ENCODE measurements at regions not wholly inside any gene's neighbourhood (a gene's known extent, or its start where the extent isn't known, plus 50 kb on each side); places are given as distances from the start of the nearest gene placed in this dataset.

DNA sequence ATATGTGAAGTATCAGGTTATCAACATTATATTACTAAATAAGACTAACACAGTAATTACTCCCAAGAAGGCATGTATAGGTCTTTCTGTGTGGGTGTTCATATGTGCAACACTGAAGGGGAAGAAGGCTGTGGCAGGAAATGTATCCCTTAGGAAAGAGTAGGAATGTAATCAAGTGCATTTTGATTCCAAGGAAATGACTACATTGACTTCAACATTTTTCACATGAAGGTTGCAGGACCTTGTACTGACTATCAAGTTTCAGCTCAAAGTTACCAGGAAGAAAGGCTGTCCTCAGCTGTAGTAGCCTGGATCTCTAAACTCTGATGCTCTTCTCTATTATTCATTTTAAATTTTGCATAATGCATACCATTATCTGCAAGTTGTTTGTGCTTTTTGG is 680.8 kb downstream of the NYAP2 start:
- Histone ChIP-seq H3K9ac (ENCODE audit: low read length in 3 of 3) (no peak overlapping the region), H3K9me3 (ENCODE audit: control insufficient read depth in 2 of 3, insufficient read depth in 1 of 3, low read length in 3 of 3) (no peaks in the 10 kb centered on the region), H3K36me3 (ENCODE audit: control insufficient read depth in 2 of 3, insufficient read depth in 3 of 3, low read length in 3 of 3) (no peaks in the 10 kb centered on the region), H3K4me3 (ENCODE audit: low read length in 3 of 3) (no peak overlapping the region), H3K27me3 (ENCODE audit: control insufficient read depth, insufficient read depth, low read length) (no peaks in the 10 kb centered on the region), H3K27ac (ENCODE audit: low read depth in 2 of 2, low read length in 2 of 2) (no peak overlapping the region), H3K4me1 (ENCODE audit: control insufficient read depth in 2 of 3, insufficient read depth in 2 of 3, low read depth in 1 of 3, low read length in 3 of 3) (no peaks in the 10 kb centered on the region)
- intact Hi-C loops (cut with DNase I): no loop called here
- TF ChIP-seq, protein P1, sequence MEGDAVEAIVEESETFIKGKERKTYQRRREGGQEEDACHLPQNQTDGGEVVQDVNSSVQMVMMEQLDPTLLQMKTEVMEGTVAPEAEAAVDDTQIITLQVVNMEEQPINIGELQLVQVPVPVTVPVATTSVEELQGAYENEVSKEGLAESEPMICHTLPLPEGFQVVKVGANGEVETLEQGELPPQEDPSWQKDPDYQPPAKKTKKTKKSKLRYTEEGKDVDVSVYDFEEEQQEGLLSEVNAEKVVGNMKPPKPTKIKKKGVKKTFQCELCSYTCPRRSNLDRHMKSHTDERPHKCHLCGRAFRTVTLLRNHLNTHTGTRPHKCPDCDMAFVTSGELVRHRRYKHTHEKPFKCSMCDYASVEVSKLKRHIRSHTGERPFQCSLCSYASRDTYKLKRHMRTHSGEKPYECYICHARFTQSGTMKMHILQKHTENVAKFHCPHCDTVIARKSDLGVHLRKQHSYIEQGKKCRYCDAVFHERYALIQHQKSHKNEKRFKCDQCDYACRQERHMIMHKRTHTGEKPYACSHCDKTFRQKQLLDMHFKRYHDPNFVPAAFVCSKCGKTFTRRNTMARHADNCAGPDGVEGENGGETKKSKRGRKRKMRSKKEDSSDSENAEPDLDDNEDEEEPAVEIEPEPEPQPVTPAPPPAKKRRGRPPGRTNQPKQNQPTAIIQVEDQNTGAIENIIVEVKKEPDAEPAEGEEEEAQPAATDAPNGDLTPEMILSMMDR (IDR thresholded peaks at IDR 0.05; ENCODE audit: borderline replicate concordance, extremely low read depth, insufficient read depth): no peak
- no peak for FAIRE-seq
- no peak for DNase-seq

DNA sequence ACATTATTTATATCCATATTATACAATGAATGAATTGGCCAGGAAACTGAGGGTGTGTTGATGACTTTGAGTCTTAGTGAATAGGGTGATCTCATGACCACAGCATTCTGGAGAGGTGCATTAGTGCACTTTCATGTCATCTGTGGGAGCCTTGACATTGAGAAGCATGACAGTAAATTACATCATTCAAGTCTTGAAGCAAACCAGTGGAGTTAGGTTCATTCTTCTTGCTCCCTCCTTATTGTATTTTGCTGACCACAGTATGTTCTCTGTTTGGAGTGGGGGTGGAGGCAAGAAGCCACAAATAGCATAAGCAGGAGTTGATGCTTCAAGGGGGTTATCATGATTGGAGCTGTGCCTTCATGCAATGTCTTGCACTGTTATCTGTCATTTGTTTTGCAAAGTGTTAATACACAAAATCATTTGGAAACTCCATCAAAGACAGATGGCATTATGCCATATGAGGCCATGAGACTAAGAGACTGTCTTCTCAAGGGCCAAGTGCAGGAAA is 680.2 kb downstream of the NYAP2 start:
- intact Hi-C loops (cut with DNase I): no loop called here
- no peak for FAIRE-seq

DNA sequence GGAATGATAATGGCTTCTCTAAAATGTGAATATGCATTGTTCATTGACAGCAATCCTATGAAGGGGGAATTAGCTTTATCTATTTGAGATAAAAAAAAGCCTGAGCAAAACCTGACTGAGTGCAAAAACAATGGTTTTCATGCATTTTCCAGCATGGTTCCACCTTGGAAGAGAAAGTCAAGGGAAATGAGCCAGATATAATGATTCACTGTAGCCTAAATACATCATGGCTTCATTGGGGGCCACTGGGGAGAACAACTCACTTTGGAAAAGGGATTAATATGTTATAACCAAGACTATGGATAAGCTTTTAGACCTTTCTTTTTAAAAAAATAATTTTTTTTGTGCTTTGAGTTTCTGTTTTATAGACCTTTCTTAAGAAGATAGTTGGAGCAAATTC is 679.7 kb downstream of the NYAP2 start:
- no peaks in the 10 kb centered on the region for H3K9me3 ChIP-seq (ENCODE audit: control insufficient read depth in 2 of 3, insufficient read depth in 1 of 3, low read length in 3 of 3)
- no peaks in the 10 kb centered on the region for H3K27me3 ChIP-seq (ENCODE audit: control insufficient read depth, insufficient read depth, low read length)
- H3K4me1 ChIP-seq (ENCODE audit: control insufficient read depth in 2 of 3, insufficient read depth in 2 of 3, low read depth in 1 of 3, low read length in 3 of 3): no peaks in the 10 kb centered on the region
- no peak for DNase-seq
- H3K4me3 ChIP-seq (ENCODE audit: low read length in 3 of 3): no peak overlapping the region
- TF ChIP-seq, protein P1 (IDR thresholded peaks at IDR 0.05; ENCODE audit: borderline replicate concordance, extremely low read depth, insufficient read depth): no peak
- H3K27ac ChIP-seq (ENCODE audit: low read depth in 2 of 2, low read length in 2 of 2): no peak overlapping the region
- intact Hi-C loops (cut with DNase I): no loop called here
- no peak overlapping the region for H3K9ac ChIP-seq (ENCODE audit: low read length in 3 of 3)
- no peaks in the 10 kb centered on the region for H3K36me3 ChIP-seq (ENCODE audit: control insufficient read depth in 2 of 3, insufficient read depth in 3 of 3, low read length in 3 of 3)
- no peak for FAIRE-seq

More for the DNA sequence above, 680.2 kb downstream of the NYAP2 start:
- Histone ChIP-seq H3K27ac (ENCODE audit: low read depth in 2 of 2, low read length in 2 of 2) (no peak overlapping the region), H3K9ac (ENCODE audit: low read length in 3 of 3) (no peak overlapping the region), H3K4me3 (ENCODE audit: low read length in 3 of 3) (no peak overlapping the region), H3K4me1 (ENCODE audit: control insufficient read depth in 2 of 3, insufficient read depth in 2 of 3, low read depth in 1 of 3, low read length in 3 of 3) (no peaks in the 10 kb centered on the region), H3K36me3 (ENCODE audit: control insufficient read depth in 2 of 3, insufficient read depth in 3 of 3, low read length in 3 of 3) (no peaks in the 10 kb centered on the region), H3K9me3 (ENCODE audit: control insufficient read depth in 2 of 3, insufficient read depth in 1 of 3, low read length in 3 of 3) (no peaks in the 10 kb centered on the region), H3K27me3 (ENCODE audit: control insufficient read depth, insufficient read depth, low read length) (no peaks in the 10 kb centered on the region)
- TF ChIP-seq, protein P1 (IDR thresholded peaks at IDR 0.05; ENCODE audit: borderline replicate concordance, extremely low read depth, insufficient read depth): no peak
- DNase-seq: no peak

DNA sequence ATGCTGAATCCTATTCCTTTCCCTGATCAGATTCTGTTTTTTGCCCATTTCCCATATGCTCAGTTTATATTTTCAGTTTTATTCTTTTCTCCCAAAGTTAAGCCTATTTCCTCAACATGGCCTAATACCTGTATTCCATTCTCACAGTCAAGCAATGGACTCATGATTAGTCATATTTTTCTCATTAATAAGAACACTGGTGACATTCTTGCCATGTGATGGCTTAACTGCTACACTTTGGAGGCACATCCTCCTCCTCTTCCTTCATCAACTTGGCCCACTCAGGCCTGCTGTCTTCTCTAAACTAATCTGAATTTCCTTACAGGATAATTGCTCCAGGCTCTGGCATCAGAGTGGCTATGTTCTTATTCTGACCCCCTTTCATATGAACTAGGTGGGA is 679.2 kb downstream of the NYAP2 start:
- no peak overlapping the region for H3K9ac ChIP-seq (ENCODE audit: low read length in 3 of 3)
- no peak for FAIRE-seq
- TF ChIP-seq, protein P1 (IDR thresholded peaks at IDR 0.05; ENCODE audit: borderline replicate concordance, extremely low read depth, insufficient read depth): no peak

More for the DNA sequence above, 679.2 kb downstream of the NYAP2 start:
- intact Hi-C loops (cut with DNase I): no loop called here
- no peaks in the 10 kb centered on the region for H3K9me3 ChIP-seq (ENCODE audit: control insufficient read depth in 2 of 3, insufficient read depth in 1 of 3, low read length in 3 of 3)
- H3K27ac ChIP-seq (ENCODE audit: low read depth in 2 of 2, low read length in 2 of 2): no peak overlapping the region
- H3K4me3 ChIP-seq (ENCODE audit: low read length in 3 of 3): no peak overlapping the region
- no peak for DNase-seq
- no peaks in the 10 kb centered on the region for H3K36me3 ChIP-seq (ENCODE audit: control insufficient read depth in 2 of 3, insufficient read depth in 3 of 3, low read length in 3 of 3)
- H3K4me1 ChIP-seq (ENCODE audit: control insufficient read depth in 2 of 3, insufficient read depth in 2 of 3, low read depth in 1 of 3, low read length in 3 of 3): no peaks in the 10 kb centered on the region
- no peaks in the 10 kb centered on the region for H3K27me3 ChIP-seq (ENCODE audit: control insufficient read depth, insufficient read depth, low read length)
